ENCODE measurements at regions not wholly inside any gene's neighbourhood (a gene's known extent, or its start where the extent isn't known, plus 50 kb on each side); places are given as distances from the start of the nearest gene placed in this dataset.

- Mint-ChIP-seq H3K27ac (no peak overlapping the region), H3K9me3 (peaks cover 10% of the 10 kb centered on the region), H3K4me3 (no peak overlapping the region), H3K4me1 (ENCODE audit: low read depth) (no peaks in the 10 kb centered on the region), H3K36me3 (ENCODE audit: low read depth) (no peaks in the 10 kb centered on the region), H3K27me3 (no peaks in the 10 kb centered on the region)
- CTCF ChIA-PET, result no interaction called here
- Histone ChIP-seq H3K27me3 (ENCODE audit: control insufficient read depth in 1 of 2, insufficient read depth in 2 of 2, low read length in 2 of 2) (no peaks in the 10 kb centered on the region), H3K4me1 (ENCODE audit: insufficient read depth, low read length) (no peaks in the 10 kb centered on the region), H3K9me3 (ENCODE audit: control insufficient read depth in 1 of 2, insufficient read depth in 1 of 2, low read length in 2 of 2) (peaks cover 0 to 3% of the 10 kb centered on the region in 2 experiments), H3K4me3 (ENCODE audit: low read length) (no peak overlapping the region), H3K36me3 (ENCODE audit: insufficient read depth, low read length) (no peaks in the 10 kb centered on the region), H3K27ac (ENCODE audit: low read depth in 1 of 2, low read length in 2 of 2) (no peak overlapping the region)
- intact Hi-C loops (cut with DNase I, micrococcal nuclease), result no loop called here
- POLR2A ChIA-PET, result no interaction called here
- ATAC-seq (ENCODE audit: poor library complexity) (no peak), DNase-seq (no peak)
- TF ChIP-seq, protein P1, sequence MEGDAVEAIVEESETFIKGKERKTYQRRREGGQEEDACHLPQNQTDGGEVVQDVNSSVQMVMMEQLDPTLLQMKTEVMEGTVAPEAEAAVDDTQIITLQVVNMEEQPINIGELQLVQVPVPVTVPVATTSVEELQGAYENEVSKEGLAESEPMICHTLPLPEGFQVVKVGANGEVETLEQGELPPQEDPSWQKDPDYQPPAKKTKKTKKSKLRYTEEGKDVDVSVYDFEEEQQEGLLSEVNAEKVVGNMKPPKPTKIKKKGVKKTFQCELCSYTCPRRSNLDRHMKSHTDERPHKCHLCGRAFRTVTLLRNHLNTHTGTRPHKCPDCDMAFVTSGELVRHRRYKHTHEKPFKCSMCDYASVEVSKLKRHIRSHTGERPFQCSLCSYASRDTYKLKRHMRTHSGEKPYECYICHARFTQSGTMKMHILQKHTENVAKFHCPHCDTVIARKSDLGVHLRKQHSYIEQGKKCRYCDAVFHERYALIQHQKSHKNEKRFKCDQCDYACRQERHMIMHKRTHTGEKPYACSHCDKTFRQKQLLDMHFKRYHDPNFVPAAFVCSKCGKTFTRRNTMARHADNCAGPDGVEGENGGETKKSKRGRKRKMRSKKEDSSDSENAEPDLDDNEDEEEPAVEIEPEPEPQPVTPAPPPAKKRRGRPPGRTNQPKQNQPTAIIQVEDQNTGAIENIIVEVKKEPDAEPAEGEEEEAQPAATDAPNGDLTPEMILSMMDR (IDR thresholded peaks at IDR 0.05), result no peak
Measured at GRCh38 chr4:188941524-188942119, 802.4 kb downstream of the TRIML1 start.

GRCh38 chr4:188942606-188943005 lies 803.4 kb downstream of the TRIML1 start:
- Histone ChIP-seq H3K27ac (ENCODE audit: low read depth in 1 of 2, low read length in 2 of 2) (no peak overlapping the region), H3K27me3 (ENCODE audit: control insufficient read depth in 1 of 2, insufficient read depth in 2 of 2, low read length in 2 of 2) (no peaks in the 10 kb centered on the region), H3K4me3 (ENCODE audit: low read length) (no peak overlapping the region), H3K9me3 (ENCODE audit: control insufficient read depth in 1 of 2, insufficient read depth in 1 of 2, low read length in 2 of 2) (peaks cover 0 to 3% of the 10 kb centered on the region in 2 experiments), H3K4me1 (ENCODE audit: insufficient read depth, low read length) (no peaks in the 10 kb centered on the region), H3K36me3 (ENCODE audit: insufficient read depth, low read length) (no peaks in the 10 kb centered on the region)
- no peaks in the 10 kb centered on the region for H3K27me3 Mint-ChIP-seq
- TF ChIP-seq, protein P1 (IDR thresholded peaks at IDR 0.05), result no peak
- peaks cover 10% of the 10 kb centered on the region for H3K9me3 Mint-ChIP-seq
- intact Hi-C loops (cut with DNase I, micrococcal nuclease), result no loop called here
- H3K4me1 Mint-ChIP-seq (ENCODE audit: low read depth), result no peaks in the 10 kb centered on the region
- DNase-seq, result no peak
- POLR2A ChIA-PET, result no interaction called here
- no peak for ATAC-seq (ENCODE audit: poor library complexity)
- no peaks in the 10 kb centered on the region for H3K36me3 Mint-ChIP-seq (ENCODE audit: low read depth)
- no peak overlapping the region for H3K27ac Mint-ChIP-seq
- no peak overlapping the region for H3K4me3 Mint-ChIP-seq
- CTCF ChIA-PET, result no interaction called here

DNA sequence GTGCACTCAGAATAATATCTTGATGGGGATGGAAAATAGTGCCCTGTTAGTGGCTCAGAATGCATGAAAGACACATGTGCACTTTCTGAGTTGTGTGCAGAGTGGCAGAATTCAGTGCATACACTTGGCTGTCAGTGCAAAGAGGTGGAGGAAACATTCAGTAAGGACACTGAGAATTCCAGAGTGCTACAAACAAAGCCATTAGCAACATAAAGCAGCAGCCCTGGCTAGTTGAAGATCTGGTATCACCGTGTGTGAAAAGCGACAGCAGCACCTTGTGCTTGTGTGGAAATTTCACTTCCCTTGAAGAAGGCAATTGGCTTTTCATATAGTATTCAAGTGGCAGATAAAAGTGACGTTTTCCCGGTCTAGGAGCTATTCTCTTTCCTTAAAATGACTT lies 810.4 kb downstream of the TRIML1 start:
- H3K9me3 ChIP-seq (ENCODE audit: control insufficient read depth in 1 of 2, insufficient read depth in 1 of 2, low read length in 2 of 2), result peaks cover 3 to 14% of the 10 kb centered on the region in 2 experiments
- no peaks in the 10 kb centered on the region for H3K27me3 Mint-ChIP-seq
- H3K27me3 ChIP-seq (ENCODE audit: control insufficient read depth in 1 of 2, insufficient read depth in 2 of 2, low read length in 2 of 2), result no peaks in the 10 kb centered on the region
- TF ChIP-seq, protein P1 (IDR thresholded peaks at IDR 0.05), result no peak
- H3K4me1 ChIP-seq (ENCODE audit: insufficient read depth, low read length), result no peaks in the 10 kb centered on the region
- no peak overlapping the region for H3K4me3 ChIP-seq (ENCODE audit: low read length)
- ATAC-seq (ENCODE audit: poor library complexity), result no peak
- no peaks in the 10 kb centered on the region for H3K36me3 ChIP-seq (ENCODE audit: insufficient read depth, low read length)
- ChIA-PET CTCF (no interaction called here), POLR2A (no interaction called here)
- H3K27ac Mint-ChIP-seq, result no peak overlapping the region
- no peak for DNase-seq
- peaks cover 2% of the 10 kb centered on the region for H3K9me3 Mint-ChIP-seq
- H3K36me3 Mint-ChIP-seq (ENCODE audit: low read depth), result no peaks in the 10 kb centered on the region
- H3K4me3 Mint-ChIP-seq, result no peak overlapping the region
- H3K4me1 Mint-ChIP-seq (ENCODE audit: low read depth), result no peaks in the 10 kb centered on the region
- no peak overlapping the region for H3K27ac ChIP-seq (ENCODE audit: low read depth in 1 of 2, low read length in 2 of 2)
- intact Hi-C loops (cut with DNase I, micrococcal nuclease), result no loop called here

All from CD4-positive, alpha-beta T cell (primary cell).